ENCODE measurements at regions not wholly inside any gene's neighbourhood (a gene's known extent, or its start where the extent isn't known, plus 50 kb on each side); places are given as distances from the start of the nearest gene placed in this dataset.
"Not testable (repeated sequence)": the region's sequence is repeated elsewhere in the genome, so short reads cannot be mapped to it uniquely, and the experiment has no call there.

DNA sequence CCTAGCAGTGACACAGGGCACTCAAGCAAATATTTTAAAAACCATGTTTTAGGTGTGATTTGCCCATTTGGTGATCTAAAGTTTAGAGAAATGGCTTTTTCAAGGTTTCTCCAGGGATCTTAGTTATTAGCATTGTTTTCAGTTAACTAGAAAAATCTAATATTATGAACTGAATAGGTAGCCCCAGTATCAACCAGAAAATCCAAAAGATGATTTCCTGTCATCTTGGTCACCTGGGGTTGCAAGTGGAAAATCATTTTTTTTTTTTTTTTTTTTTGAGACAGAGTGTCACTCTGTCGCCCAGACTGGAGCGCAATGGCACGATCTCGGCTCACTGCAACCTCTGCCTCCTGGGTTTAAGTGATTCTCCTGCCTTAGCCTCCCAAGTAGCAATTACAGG, 106.6 kb upstream of the FMN2 start:
- Mint-ChIP-seq H3K4me3 (no peak overlapping the region), H3K36me3 (ENCODE audit: low read depth) (peaks cover 2% of the 10 kb centered on the region), H3K27ac (no peak overlapping the region), H3K9me3 (peaks cover 33% of the 10 kb centered on the region), H3K27me3 (no peaks in the 10 kb centered on the region), H3K4me1 (no peaks in the 10 kb centered on the region)
- intact Hi-C loops (cut with micrococcal nuclease), result no loop called here
- POLR2A ChIA-PET, result no interaction called here
- DNase-seq (no peak), ATAC-seq (ENCODE audit: low read depth) (no peak)
- TF ChIP-seq, protein P1, sequence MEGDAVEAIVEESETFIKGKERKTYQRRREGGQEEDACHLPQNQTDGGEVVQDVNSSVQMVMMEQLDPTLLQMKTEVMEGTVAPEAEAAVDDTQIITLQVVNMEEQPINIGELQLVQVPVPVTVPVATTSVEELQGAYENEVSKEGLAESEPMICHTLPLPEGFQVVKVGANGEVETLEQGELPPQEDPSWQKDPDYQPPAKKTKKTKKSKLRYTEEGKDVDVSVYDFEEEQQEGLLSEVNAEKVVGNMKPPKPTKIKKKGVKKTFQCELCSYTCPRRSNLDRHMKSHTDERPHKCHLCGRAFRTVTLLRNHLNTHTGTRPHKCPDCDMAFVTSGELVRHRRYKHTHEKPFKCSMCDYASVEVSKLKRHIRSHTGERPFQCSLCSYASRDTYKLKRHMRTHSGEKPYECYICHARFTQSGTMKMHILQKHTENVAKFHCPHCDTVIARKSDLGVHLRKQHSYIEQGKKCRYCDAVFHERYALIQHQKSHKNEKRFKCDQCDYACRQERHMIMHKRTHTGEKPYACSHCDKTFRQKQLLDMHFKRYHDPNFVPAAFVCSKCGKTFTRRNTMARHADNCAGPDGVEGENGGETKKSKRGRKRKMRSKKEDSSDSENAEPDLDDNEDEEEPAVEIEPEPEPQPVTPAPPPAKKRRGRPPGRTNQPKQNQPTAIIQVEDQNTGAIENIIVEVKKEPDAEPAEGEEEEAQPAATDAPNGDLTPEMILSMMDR (IDR thresholded peaks at IDR 0.05), result no peak
- CTCF ChIA-PET, result no interaction called here

DNA sequence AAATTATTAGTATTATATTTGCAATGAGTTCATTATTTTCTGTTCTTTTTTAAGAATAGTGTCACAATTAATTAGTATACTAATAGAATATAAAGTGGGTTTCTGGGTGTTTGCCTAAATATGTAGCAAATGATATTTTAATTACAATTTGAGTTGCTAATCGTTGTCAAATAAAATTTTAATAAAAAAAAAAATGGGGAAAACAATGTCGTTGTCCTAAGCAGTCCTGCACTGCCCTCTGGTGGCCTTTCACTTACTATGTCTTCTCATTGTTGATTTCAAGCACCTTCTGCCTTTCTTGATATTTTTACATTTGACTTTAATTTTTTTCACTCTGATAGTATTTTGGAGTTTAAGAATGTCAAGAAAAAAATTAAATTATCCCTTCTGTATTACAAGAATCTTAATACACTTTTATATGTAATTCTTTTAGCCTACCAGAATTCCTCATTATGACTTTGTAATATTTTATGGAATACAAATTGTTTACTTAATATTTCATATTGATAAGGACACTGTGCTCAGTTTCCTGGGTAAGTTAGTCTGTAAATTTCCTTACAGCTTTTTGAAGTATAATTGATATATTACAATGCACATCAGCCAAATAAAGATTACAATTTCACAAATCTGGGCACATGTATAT, 104.5 kb upstream of the FMN2 start:
- intact Hi-C loops (cut with micrococcal nuclease), result no loop called here
- Mint-ChIP-seq H3K27me3 (no peaks in the 10 kb centered on the region), H3K4me1 (no peaks in the 10 kb centered on the region), H3K9me3 (peaks cover 30% of the 10 kb centered on the region), H3K4me3 (no peak overlapping the region), H3K27ac (no peak overlapping the region), H3K36me3 (ENCODE audit: low read depth) (peaks cover 2% of the 10 kb centered on the region)
- no peak for ATAC-seq (ENCODE audit: low read depth)
- TF ChIP-seq, protein P1 (IDR thresholded peaks at IDR 0.05), result no peak
- ChIA-PET POLR2A (no interaction called here), CTCF (no interaction called here)
- no peak for DNase-seq

DNA sequence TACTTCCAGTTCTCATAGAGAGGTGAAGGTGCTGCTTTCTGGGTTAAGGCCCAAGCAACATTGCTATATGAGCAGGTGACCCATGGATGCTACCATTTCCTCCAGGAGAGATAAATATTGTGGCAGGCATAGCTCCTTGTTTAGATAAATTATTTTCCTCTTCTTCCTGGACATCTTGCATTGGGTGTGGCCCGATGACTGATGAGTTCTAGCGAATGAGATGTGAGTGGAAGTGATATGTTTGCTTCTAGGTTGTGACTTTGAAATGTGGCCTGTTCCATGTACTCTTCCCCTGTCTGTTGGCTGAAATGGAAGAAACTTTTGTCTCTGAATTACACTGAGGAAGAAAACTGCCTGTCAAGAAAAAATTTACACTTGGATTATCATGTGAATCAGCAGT, 101.7 kb upstream of the FMN2 start:
- Mint-ChIP-seq H3K36me3 (ENCODE audit: low read depth) (no peaks in the 10 kb centered on the region), H3K27ac (no peak overlapping the region), H3K4me3 (no peak overlapping the region), H3K9me3 (peaks cover 14% of the 10 kb centered on the region), H3K27me3 (no peaks in the 10 kb centered on the region), H3K4me1 (no peaks in the 10 kb centered on the region)
- DNase-seq (no peak), ATAC-seq (ENCODE audit: low read depth) (no peak)
- intact Hi-C loops (cut with micrococcal nuclease), result no loop called here
- TF ChIP-seq, protein P1 (IDR thresholded peaks at IDR 0.05), result no peak
- POLR2A ChIA-PET, result no interaction called here
- CTCF ChIA-PET, result no interaction called here

DNA sequence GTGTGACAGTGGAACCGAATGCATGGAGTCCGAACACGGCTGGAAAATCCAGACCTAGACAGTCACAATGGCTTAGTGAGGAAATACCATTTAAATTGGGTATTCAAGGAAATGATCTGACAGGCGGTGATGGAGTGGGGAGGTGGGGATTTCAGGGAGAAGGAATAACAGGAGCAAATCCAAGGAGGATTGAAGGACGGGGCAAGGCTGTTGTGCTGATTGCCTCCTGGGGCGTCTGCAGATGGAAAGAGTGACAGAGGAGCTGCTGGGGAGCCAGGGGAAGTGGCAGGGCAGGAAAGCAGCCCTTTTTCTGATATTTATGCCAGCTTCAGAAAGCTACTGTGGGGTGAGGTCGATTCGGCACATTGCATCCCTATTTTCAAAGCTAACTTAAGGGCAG, 99.1 kb upstream of the FMN2 start:
- intact Hi-C loops (cut with micrococcal nuclease); ATAC-seq (ENCODE audit: low read depth); H3K27ac Mint-ChIP-seq; H3K4me3 Mint-ChIP-seq; DNase-seq; POLR2A ChIA-PET; H3K36me3 Mint-ChIP-seq (ENCODE audit: low read depth); H3K4me1 Mint-ChIP-seq; CTCF ChIA-PET; H3K9me3 Mint-ChIP-seq: not testable (repeated sequence)
- H3K27me3 Mint-ChIP-seq, result peaks cover 18% of the 10 kb centered on the region

DNA sequence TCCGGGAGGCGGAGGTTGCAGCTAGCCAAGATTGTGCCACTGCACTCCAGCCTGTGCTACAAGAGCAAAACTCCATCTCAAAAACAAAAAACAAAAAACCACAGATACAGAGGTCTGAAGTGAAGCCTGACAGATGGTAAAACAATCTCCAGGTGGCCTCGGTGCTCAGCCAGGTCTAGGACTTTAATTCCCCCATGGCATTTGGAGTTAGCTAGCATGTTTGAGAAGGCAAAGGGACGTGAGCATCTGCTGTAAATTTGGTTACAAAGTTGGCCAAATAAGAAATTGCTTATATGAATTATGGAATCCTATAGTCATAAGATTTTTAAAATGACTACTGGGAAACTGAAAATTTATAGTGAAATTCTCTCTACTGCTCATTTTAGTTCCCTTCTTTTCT, 98.3 kb upstream of the FMN2 start:
- peaks cover 19% of the 10 kb centered on the region for H3K27me3 Mint-ChIP-seq
- DNase-seq (no peak), ATAC-seq (ENCODE audit: low read depth) (no peak)
- CTCF ChIA-PET, result no interaction called here
- no peak overlapping the region for H3K4me3 Mint-ChIP-seq
- intact Hi-C loops (cut with micrococcal nuclease), result no loop called here
- POLR2A ChIA-PET, result no interaction called here
- peaks cover 1% of the 10 kb centered on the region for H3K4me1 Mint-ChIP-seq
- H3K27ac Mint-ChIP-seq, result no peak overlapping the region
- no peaks in the 10 kb centered on the region for H3K36me3 Mint-ChIP-seq (ENCODE audit: low read depth)
- peaks cover 4% of the 10 kb centered on the region for H3K9me3 Mint-ChIP-seq
- TF ChIP-seq, protein P1 (IDR thresholded peaks at IDR 0.05), result no peak

DNA sequence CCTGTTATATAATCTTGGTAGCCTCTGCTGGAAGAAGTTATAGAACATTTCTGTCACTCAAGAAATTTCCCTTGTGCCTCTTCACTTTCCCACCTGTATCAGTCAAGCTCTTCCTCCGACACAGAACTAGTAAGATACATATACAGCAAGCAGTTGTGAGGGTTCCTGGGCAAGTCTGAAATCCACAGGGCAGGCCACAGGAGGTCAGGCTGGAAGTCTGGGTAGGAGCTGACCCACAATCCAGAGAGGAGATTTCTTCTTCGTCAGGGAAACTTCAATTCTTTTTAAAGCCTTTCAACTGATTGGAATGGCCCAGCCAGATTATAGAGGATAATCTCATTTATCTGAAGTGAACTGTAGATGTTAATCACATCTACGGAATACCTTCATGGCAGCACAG, 96.4 kb upstream of the FMN2 start:
- H3K4me1 Mint-ChIP-seq, result peaks cover 1% of the 10 kb centered on the region
- peaks cover 27% of the 10 kb centered on the region for H3K27me3 Mint-ChIP-seq
- intact Hi-C loops (cut with micrococcal nuclease), result no loop called here
- ATAC-seq (ENCODE audit: low read depth) (no peak), DNase-seq (no peak)
- H3K4me3 Mint-ChIP-seq, result no peak overlapping the region
- POLR2A ChIA-PET, result no interaction called here
- H3K36me3 Mint-ChIP-seq (ENCODE audit: low read depth), result no peaks in the 10 kb centered on the region
- no peak overlapping the region for H3K27ac Mint-ChIP-seq
- CTCF ChIA-PET, result no interaction called here
- H3K9me3 Mint-ChIP-seq, result peaks cover 4% of the 10 kb centered on the region
- TF ChIP-seq, protein P1 (IDR thresholded peaks at IDR 0.05), result no peak

All from activated B cell treated with CpG ODN at 0.5 μM for 24 hours (primary cell).